NCI-H345 treated with DMSO at 0.1 percent for 48 hours (cell line): ENCODE measurements at regions not wholly inside any gene's neighbourhood (a gene's known extent, or its start where the extent isn't known, plus 50 kb on each side); places are given as distances from the start of the nearest gene placed in this dataset.

Experiments used
- DNase-seq: peaks from one replicate; lab custom pipeline; 2025; ENCODE audit not compliant: unreplicated experiment; lab: John Stamatoyannopoulos, UW

DNA sequence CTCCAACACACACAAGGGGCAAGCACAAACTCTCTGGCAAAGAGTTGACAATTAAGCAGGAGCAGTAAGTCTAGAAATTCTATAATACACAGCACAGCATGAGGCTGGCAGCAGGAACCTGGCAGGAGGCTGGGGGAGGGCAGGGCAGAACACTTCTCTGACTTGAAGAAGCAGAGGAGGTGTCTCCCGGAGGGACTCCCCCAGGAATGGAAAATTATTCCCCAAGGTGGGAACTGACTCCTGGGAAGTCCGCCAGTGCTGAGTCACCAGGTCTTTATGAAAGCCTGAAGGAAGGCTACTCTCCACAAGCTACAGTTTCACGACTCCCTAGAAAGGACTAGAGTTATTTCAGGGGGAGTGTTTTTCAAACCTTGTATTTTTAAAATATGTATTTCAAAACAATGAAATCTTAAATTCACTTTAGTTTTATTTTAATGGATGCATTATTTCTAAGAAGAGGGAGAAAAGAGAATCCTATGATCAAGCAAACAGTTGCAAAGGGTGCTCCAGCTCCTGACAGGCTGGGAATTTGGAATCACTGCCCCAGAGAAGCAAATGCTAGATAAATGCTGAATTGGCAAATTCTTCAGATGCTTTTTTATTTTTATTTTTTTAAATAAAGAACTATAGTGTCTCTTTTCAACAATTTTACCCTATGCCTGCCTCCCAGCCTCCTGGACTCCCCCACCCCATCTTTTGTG is 192.8 kb downstream of the LY86 start:
- DNase-seq: no peak

DNA sequence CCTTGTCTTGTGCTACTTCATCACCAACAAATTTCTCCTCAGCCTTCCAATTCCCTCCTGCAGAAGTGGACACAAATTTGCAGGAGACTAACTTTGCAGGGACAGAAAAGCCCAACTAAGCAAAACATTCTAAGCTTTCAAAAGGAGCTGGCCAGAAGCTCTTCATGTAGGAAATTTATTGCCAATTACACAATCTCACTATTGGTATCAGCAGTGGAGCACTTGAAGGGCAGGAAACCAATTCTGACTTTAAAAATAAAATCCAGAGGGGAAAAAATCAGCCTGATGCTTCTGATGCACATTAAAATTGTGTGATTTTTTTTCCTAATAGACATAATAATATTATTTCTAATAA is 193.3 kb downstream of the LY86 start:
- DNase-seq: no peak

DNA sequence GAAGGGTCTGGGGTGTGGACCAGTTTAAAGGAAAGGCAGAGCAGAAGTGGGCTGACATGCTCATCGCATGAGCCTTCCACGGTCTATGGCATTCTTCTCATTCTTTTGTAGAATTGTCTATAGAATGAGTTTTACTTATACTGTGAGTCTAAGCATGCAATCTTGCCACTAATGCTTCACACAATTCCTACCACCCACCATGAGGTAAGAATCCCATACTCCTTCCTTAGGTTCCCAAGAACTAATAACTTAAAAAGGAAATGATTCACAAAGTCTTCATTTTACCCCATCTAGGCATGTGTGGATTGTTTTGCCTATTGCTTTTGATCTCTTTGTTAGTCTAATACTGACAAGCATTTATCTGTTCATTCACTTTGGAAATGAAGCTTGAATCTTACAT is 195.2 kb downstream of the LY86 start:
- no peak for DNase-seq

DNA sequence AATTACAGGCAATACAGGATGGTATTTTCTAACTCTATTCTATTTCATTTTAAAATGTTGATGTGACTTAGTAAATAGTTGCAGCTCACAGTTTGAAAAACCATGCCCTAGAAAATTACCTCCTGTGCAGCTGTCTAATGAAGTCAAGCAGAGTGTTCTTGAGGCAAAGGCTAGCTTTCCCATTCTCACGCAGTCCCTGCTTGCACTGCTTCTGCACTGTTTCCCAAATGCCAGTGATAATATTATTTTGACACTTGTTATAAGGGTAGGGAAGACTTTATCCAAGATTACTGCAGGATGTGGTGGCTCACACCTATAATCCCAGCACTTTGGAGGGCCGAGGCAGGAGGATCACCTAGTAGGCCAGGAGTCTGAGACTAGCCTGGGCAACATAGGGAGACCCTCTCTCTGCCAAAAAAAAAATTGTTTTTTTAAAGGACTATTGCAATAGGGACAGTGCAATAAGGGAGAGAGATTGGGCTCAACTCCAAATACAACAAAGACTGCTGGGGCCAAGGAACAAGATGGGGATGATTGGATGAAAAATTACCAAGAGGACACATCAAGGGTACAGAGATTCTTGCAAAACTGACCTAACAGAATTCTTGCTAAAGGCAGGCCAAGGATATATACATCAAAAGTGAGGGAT is 196.1 kb downstream of the LY86 start:
- no peak for DNase-seq

DNA sequence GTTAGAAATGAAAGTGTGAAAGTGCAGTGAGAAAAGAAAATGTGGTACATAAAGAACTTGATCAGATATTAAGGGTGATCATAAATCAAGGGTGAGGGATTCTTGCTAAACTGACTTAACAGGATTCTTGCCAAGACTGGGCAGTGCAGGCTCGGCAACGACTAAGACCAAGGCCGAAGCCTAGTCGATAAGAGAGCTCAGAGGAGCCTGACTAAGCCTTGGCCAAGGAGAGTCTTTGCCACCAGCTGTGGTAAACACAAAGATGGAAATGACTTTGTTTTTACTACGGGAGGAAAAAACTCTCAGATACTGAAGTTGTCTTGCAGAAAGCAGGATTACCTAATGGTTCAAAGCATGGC is 196.6 kb downstream of the LY86 start:
- DNase-seq: no peak

DNA sequence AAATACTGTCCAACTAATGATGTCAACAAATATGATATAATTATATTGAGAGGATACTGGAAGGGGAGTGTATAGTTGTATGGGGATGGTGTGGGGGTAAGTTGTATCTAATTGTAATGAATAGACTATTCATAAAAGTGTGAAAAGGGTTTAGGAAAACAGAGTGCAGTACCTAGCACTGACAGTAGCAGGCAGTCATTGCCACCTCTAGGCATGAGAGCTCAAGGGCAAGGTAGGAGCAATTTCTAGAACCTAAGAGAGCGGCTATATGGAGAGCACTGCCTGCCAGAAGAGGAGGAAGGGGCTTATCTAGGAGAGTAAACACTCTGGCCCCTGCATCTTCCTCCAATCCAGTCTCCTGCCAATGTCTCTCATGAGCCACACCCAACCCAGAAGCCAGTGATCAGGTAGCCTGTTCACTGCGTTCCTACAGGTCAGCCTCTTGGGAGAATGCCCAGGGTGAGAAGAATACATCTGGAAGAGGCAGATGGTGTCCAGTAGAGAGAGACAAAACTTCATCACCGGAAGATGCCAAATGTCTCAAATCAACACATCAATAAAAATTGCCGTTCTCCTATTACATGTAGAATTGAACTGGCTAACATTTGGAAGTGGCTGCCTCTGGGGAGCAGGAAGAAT is 200.0 kb downstream of the LY86 start:
- DNase-seq: no peak

DNA sequence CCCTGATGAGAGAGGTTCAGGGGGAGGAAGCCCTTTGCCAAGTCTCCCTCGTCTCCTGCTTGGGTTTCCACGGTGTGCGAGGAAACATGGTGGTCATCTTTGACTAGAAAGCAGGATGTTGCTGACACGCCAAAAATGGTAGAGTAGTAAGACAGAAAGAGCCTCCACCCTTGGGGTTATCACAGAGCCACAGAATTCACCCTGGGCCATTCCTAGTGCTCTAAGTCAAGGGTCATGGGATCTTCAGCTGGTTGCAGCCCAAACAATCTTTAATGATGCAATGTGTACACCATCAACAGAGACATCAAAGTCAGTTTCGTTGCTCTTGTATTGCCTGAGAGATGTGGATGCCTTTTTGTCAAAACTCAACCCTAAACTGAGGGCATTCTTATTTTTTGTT is 201.9 kb downstream of the LY86 start:
- no peak for DNase-seq

DNA sequence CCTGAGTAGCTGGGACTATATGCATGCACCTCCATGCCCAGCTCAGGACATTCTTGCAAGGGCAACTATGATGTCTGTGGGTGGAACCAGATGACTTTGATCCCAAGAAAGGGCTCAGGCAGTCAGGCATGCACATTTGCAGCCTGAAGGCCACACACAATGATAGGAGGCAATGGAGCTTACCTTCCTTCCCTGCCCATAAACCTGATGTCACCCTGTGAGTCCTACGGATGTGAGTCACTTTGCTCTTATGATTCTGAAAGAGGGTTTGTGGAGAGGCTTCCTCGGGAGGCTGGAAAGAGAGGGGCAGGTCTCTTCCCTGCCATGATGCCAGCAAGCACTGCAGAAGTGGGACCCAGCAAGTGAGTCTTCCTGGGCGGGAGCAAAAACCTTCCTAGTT is 202.4 kb downstream of the LY86 start:
- no peak for DNase-seq

DNA sequence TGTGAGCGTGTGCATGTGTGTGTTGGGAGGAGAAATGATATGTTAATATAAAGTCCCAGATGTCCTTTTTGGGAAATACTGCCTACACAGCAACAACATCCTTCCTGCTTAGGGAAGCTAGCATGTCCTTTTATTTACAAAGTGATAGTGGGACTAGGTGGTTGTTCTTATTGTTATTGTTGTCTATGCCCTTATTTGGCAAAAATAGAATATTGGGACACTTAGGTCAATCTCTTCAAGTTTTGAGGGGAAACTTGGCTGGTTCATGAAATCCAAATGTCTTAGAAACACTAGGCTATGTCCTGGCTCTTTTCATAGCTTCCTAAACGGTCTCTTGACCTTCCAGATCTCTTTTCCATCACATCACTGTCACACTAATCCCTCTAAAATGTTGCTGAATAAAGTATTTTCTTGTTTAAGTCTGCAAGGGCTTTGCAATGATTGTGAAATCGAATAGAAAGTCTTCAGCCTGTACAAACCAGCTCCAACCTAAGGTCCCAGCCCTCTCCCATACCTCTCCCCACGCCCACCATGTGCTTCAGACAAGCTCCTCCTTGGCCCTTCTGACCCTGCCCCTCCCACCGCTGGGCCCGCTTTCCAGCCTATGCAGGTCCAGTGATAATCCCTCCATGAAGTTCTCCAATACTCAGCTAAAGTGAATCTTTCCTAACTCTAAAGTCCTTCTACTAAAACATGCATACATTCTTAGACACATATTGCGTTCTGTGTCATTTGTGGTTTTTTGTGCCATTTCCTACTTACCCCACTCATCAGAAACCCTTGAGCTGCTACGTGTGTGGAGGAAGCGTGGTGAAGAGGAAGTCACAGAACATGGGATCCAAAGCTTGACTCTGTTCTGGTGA is 205.1 kb downstream of the LY86 start:
- no peak for DNase-seq

DNA sequence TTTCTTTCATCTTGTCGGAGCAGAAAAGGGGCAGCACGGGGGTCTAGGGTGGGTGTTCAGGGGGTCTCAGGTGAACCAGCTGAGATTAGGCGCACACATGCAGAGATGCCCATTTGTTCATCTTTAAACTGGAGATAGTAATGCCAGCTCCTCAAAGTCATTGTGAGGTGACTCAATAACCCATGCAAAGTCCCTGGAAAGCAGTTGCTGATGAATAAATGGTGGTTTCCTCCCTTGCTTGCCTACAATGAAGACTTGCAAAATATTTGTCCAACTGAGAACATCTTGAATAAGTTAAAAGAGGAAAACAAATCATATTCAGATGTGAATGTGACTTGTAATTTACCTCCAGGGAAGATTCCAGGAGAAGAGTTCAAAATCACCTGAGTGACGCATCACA is 206.9 kb downstream of the LY86 start:
- no peak for DNase-seq

DNA sequence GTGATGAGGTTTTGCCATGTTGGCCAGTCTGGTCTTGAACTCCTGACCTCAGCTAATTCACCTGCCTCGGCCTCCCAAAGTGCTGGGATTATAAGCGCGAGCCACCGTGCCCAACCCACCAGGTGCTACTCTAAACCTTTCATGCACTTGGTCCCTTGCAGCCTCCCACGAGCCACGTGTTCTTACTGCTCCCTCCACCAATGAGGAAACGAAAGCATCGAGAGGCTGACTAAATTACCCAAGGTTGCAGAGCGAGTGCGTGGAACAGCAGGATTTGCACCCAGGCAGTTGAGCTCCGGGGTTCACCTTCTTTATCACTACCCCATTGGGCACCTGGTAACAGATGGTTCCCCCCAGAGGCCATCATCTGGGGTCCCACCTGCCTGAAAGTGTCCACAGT is 208.3 kb downstream of the LY86 start:
- no peak for DNase-seq

DNA sequence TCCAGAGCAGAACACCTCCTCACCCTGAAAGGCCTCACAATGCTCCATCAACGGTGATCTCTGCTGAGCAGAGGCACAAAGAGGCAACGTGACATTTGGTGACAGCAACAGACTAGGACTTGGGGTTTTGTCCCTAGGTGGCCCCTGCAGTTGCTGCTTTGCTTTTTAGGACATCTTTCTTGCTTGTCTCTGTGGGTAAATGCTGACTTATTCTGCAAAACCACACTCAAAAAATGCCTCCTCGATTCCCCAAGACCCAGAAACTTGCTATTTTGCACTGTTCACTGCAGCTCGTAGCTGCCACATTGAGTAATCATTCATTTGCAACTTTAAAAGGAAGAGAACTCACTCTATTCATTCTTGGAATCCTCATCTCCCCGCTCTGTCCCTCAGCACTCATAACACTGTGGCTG is 209.9 kb downstream of the LY86 start:
- DNase-seq: no peak

DNA sequence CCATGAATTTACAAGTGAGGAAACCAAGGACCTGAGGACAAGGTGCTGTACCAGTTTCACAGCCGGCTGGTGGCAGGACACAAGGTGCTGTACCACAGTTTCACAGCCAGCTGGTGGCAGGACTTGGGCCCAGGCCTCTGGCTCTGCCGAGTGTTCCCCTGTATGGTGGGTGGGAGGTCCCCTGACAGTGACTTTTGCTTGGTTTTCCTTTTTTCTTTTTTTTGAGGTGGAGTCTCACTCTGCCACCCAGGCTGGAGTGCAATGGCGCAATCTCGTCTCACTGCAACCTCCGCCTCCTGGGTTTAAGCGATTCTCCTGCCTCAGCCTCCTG is 212.4 kb downstream of the LY86 start:
- DNase-seq: no peak

DNA sequence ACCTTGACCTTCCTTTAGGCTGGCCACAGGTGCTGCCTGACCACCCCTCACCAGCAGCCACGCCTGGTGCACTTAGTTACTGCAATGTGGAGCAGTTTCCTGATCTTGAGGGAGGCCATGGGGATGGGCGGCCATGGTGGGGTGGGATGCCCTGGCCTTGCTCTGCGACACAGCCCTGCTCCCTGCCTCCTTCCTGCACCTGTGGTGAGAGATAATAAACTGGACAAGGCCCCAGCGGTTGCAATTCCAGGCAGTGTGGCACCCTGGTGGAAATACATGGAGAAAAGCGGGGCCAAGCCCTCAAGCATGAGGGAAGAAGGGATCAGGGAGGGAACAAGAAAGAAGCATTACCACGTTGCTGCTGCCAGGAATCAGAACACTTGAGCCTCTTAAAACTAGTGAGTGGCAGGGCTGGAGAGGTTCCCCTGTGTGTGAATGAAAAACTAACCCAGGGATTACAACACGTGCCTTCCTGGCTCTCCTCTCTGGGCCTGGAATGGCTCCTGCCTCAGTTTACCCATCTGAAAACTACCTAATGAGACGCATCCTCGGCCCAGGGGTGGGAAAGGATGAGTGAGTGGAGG is 213.2 kb downstream of the LY86 start:
- no peak for DNase-seq

DNA sequence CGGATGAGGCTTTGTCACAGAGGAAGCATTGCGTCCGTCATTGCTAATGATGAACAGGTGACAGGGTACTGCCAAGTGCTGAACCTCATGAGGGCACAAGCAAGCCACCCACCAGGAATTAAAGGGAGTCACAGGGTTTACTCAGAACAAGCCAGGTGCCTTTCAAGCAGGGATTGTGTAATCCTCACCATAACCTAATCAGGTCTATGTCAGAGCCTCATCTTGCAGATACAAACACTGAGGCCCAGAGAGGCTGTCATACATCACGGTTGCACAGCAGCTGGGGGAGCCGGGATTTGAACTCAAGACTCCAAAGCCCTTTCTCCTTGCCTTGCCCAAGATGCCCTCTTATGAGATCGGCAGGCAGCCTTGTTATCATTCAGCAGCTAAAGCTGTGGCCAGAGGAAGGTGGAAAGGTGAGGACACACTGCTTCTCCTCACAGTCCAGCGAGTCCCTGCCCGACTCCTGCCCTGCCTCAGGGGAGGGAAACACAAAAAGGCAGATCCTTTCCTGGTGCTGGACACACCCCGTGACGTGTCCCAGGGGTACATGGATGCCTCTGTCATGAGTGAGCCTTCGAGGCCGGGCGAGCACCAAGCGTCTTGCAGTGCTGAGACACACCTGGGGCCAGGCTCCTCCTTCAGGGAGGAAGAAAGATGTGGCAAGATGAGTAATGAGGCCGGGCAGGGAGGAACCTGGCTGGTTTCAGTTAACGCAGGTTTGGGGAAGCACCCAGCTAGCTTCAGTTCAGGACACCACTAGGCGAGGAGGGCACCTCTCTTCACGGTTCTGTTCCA is 214.9 kb downstream of the LY86 start:
- DNase-seq: no peak

DNA sequence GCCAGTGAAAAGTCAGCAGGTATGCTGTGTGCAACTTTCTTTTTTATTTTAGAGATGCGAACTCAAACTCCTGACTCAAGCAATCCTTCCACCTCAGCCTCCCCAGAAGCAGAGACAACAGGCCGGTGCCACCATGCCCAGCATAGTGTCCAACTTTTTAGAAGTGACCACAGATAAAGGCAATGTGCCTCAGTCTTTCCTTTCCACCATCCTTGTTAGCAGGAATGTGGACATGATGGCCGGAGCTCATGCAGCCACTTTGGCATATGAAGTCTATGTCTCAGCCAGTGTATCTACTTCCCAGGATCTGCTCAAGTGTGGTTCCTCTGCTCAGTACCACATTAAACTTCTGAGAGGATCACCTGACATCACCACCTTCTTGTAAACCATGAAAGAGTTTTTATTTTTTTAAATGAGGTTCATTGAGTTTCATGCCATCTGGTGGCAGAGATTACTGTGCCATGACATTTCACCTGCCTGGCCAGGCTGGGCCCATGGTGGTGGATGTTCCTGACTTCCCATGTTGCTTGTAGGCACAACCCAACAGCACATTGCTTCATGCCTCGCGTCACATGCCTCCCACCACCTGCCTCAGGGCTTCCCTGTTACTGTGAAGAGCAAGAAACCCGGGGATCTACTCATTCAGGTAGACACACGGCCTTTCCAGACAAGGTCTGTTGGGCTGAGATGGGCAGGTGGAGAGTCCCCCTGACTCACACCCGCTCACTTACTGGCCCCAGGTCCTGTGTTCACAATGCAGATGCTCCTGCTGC is 216.5 kb downstream of the LY86 start:
- DNase-seq: no peak

DNA sequence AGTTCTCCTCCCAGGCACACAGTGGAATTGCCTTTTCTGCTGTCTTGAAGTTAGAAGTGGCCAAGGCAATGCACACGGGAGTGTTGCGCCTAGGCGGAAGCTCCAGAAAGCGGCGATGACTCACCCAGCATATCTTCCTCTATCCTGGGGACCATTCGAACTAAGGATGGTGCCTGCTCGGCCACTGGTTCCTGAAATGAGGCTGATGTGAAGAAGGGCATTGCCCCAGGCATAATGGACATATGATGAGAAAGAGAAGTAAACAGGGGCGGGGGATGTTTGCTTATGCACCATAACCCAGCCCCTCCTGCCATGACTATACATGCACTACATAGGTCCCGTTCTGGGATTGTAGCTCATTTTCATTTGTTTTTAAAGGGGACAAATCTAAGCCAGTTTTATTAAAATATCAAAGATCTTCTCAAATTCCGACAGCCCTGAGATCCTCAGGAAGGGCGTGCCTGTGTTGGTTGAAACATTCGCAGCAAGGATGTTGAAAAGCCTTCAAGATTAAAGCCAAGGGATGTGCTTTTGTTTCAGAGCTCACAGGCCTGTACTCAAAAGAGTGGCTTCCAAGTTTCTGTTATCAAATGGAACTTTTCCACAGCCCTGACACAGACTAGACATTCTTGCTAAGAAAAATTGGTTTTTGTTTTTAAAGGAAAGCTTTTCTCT is 218.5 kb downstream of the LY86 start:
- no peak for DNase-seq

DNA sequence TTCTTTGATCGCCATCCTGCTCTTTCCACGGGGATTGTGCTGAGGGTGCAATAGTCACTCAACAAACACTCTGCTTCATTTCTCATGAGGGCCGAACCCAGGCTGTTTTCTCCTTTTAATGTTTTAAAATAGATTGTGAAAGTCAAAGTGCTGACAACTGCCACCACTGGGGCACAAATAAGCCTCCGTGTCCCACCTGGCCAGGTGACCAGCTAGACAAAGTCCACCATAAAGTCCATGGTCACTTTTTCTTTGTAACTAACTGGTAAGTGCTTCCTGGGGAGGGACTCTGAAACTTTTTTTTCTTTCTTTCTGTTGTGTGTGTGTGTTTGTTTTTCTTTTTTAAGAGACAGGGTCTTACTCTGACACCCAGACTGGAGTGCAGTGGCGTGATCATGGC is 219.8 kb downstream of the LY86 start:
- DNase-seq: no peak

DNA sequence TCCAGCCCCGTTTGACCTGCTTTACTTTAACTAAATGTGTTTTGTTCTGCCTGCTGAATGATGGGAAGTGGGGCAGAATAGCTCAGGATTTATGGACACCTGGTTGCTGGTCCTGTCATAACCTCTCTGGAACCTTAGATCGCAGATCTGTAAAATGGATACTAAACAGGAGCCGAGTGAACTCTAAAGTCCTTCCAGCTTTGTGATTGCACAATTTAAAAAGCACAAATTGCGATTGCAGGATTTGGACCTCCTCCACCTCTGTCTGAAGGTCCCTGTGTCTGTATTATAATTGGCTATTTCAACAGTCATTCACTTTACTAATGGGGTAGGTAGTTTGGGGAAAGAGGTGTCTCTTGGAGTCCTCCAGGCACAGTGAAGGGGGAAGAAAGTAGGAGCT is 220.4 kb downstream of the LY86 start:
- DNase-seq: no peak

DNA sequence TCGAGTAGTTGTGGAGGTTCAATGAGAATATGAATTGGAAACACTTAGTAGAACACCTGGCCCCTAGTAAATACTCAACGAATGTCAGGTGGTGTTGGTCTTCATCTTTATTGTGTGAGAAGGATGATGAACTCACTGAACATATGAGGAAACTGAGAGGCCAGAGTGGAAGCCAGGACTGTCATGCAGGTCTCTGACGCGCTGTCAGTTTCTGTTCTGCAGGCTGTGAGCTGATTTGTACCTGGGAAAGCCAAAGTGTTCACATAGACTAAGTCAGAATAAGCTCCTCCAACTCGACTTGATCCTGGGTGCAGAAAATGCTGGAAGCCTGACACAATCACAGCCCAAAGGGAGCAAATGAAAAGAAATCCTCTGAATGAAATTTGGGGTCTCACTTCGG is 222.2 kb downstream of the LY86 start:
- DNase-seq: no peak
